ENCODE measurements at regions not wholly inside any gene's neighbourhood (a gene's known extent, or its start where the extent isn't known, plus 50 kb on each side); places are given as distances from the start of the nearest gene placed in this dataset.

DNA sequence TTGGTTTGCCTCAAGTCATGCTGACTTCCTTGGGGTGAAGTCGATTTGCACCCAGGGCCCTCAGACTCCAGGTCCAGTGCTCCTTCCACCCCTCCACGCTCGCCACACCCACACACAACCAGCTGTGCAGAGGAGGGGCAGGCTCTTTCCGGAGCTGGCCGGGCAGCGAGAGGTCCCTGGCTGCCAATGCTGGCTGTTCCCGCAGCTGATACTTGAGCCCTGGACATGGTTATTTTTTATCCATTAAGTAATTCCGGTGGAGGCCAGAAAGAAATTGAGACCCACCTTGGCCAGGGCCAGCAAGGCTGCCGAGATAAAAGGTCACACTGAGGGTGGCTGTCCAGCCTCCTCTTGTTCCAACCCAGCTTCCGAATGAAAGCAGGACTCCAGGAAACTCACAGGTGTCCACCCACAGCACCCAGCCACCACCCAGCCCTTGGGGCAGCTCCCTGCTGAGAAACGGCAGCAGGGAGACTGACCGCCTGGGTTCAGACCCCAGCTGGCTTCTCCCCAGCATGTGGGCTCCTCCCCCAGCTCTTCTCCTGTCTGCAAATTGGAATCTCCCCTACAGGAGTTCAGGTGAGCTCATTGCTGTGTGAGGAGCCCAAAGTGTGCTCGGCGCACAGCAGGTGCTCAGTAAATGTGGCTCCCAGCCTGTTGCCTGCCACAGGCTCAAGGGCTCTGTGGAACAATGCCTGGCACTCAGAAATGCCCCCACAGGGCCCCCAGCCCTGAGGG, 77.8 kb downstream of the PDGFA start:
- no peak for DNase-seq

DNA sequence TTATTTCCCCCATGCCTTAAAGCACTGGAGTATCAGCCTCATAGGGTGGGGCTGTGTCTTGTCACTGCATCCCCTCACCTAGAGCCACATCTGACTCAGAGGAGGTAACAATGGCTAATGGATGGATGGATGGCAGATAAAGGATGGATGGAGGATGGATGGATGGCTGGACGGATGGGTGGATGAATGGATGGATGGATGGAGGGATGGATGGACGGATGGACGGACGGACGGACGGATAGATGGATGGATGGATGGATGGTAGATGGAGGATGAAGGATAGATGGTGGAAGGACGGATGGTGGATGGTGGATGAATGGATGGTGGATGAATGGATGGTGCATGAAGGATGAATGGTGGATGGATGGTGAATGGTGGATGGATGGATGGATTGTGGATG, 77.2 kb downstream of the PDGFA start:
- no peak for DNase-seq

DNA sequence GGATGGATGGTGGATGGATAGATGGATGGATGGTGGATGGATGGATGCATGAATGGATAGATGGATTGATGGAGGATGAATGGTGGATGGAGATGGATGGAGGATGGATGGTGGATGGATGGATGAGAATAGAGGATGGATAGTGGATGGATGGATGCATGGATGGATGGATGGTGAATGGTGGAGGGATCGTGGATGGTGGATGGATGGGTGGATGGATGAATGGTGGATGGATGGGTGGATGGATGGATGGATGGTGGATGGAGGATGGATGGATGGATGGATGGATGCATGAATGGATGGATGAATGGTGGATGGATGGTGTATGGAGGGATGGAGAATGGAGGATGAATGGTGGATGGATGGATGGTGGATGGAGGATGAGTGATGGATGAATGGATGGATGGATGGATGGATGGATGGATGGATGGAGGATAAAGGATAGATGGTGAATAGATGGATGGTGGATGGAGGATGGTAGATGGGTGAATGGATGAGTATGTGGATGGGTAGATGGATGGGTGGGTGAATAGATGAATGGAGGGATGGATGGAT, 76.3 kb downstream of the PDGFA start:
- no peak for DNase-seq

DNA sequence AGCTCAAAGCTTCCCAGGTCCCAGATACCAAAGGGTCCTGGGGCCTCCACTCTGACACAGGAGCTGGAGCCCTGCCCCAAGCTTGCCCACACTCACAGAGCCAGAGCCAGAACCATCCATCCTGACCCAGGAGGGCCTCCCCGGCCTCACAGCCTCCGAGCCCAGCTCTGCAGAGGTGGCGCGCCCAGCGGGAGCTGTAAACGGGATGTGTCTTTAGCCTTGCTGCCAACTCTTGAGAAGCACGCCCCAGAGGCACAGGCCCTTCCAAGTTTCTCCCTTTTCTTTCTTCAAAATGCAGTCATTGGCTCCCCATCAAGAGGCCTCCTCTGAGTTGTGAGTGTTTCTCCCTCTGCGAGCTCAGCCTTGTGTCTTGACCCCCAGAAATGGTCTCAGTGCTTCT, 75.0 kb downstream of the PDGFA start:
- no peak for DNase-seq

DNA sequence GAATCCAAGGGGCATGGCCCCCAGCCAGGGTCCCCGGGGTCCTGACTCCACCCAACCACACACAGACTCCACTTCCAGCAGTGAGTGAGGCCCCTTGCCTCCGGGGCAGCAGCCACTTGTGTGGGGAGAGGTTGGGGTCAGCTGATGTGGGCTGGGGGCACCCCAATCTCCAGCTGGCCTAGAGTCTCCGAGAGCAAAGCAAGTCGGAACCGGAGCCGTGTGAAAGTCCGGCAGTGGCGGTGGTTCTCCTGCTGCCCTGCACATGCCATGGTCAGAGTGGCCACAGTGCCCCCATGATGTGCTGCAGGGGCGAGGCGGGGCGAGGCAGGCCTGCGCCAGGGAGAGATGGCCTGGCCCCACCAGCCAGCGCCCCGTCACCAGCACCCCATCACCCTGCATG, 74.6 kb downstream of the PDGFA start:
- no peak for DNase-seq

DNA sequence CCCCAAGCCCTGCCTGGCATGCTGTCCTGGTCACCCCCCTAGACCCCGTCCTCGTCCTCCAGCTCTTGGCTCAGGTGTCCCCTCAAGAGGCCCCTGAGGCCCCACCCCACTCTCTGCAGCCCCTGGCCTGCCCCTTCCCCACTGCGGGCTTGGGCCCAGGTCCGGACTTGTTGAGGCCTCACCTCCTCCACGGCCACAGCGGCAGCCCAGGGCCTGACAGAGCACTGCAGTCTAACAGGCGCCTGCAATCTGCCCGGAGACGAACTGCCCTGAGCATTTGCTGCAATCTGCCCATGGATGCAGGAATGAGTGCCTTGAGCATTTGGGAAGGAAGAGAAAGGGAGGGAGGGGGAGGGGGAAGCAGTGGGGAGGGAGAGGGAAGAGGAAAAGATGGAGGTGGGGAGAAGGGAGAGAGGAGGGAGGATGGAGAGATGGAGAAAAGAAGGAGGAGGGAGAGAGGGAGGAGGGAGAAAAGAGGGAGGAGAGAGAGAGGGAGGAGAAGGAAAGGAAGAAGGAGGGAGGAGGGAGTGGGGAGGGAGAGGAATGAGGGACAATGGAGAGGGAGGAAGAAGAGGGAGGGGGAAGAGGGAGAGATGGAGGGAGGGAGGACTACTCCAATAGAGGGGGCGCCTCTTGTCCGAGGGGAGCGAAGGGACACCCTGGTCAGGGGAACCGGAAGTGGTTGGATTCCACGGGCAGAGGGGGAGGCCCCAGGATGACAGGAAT, 73.9 kb downstream of the PDGFA start:
- DNase-seq = no peak

DNA sequence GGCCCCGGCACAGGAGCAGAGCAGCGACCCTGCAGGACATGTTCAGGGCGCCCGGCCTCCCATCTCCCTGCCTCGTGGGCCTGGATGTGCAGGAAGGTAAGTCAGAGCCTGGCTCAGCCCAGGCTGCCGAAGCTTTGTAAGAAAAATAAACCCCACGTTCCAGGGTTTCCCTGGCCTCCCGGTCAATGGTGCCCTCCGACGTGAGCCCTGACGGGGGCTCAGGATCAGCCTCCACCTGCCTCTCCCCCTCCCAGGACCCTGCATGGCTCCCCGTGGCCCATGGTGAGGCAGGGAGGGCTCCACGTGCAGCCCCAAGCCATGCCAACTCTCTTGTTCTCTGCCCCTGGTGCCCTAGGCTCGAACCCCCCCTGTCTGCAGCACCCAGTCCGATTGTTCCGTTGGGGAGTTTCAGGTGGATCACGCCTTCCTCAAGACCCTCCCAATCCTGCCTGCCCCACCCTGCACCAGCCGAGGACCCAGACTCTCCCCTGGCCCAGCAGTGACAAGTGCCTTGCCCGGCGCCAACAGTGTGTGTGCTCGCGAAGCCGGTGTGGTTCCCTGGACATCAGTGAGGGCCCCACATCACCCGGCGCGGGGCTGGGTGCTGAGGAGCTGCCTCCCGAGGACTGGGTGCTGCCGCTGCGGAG, 73.2 kb downstream of the PDGFA start:
- DNase-seq = no peak

Data from DMS79 treated with DMSO at 0.1 percent for 48 hours (cell line).